ENCODE measurements at regions not wholly inside any gene's neighbourhood (a gene's known extent, or its start where the extent isn't known, plus 50 kb on each side); places are given as distances from the start of the nearest gene placed in this dataset.
"Not testable (repeated sequence)": the region's sequence is repeated elsewhere in the genome, so short reads cannot be mapped to it uniquely, and the experiment has no call there.

DNA sequence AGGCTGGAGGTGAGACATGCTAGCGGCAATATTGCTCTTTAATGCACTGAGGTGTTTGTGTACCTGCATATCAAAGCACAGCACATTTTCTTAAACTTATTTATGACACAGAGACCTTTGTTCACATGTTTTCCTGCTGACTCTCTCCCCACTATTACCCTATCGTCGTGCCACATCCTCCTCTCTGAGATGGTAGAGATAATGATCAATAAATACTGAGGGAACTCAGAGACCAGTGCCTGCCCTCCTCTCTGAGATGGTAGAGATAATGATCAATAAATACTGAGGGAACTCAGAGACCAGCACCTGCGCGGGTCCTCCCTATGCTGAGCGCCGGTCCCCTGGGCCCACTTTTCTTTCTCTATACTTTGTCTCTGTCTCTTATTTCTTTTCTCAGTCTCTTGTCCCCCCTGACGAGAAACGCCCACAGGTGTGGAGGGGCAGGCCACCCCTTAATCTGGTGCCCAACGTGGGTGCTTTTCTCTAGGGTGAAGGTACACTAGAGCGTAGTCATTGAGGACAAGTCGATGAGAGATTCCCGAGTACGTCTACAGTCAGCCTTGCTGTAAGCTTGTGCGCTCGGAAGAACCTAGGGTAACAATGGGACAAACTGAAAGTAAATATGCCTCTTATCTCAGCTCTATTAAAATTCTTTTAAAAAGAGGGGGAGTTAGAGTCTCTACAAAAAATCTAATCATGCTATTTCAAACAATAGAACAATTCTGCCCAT is 157.4 kb downstream of the GPX5 start:
- H3K4me1 ChIP-seq (replicated peaks in 1 of 2); ATAC-seq (replicated peaks in 6 of 8); H3K27ac ChIP-seq; H3K4me3 ChIP-seq: not testable (repeated sequence)
- WGBS, 10 experiments: 59 to 88% (median 73%) methylated on average over 5 to 16 of the region's 16 CpGs
- in situ Hi-C loops (cut with MboI; ENCODE audit: low pct_unique_long_range_greater_than_20kb in 2 of 9, low sequenced_read_pairs in 9 of 9, unreplicated experiment in 9 of 9): loop anchor here in 8 of 9 experiments (10.0 to 25.0 kb wide), 5 partner anchors 196 to 904 kb away; partner anchors contain the start of genes ZNF311 (in 4 of the 8), OR2H2 (in 1 of the 8) and OR2W1 (in 1 of the 8)

DNA sequence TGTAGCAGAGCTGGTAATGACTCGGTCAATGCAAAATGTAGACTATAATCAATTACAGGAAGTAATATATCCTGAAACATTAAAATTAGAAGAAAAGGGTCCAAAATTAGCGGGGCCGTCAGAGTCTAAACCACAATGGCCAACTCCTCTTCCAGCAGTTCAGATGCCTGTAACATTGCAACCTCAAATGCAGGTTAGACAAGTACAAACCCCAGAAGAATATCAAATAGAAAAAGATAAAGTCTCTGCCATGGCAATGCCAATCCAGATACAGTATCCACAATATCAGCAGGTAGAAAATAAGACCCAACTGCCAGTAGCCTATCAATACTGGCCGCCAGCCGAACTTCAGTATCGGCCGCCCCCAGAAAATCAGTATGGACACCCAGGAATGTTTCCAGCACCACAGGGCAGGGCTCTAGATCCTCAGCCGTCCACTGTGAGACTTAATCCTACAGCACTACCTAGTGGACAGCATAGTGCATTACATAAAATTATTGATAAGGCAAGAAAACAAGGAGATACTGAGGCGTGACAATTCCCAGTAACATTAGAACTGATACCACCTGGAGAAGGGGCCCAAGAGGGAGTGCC is 158.4 kb downstream of the GPX5 start:
- ATAC-seq (replicated peaks in 6 of 8): peak; percentile 38 to 89 (median 54)
- Histone ChIP-seq H3K27ac (no peak overlapping the region), H3K4me1 (replicated peaks in 1 of 2) (no peaks in the 10 kb centered on the region), H3K4me3 (peak overlapping the region in 1 of 5 donors; percentile 4)
- 14 to 80% (median 38%) methylated on average over 1 to 8 of the region's 9 CpGs for WGBS, 10 experiments
- in situ Hi-C loops (cut with MboI; ENCODE audit: low pct_unique_long_range_greater_than_20kb in 2 of 9, low sequenced_read_pairs in 9 of 9, unreplicated experiment in 9 of 9): loop anchor here in 8 of 9 experiments (10.0 to 25.0 kb wide), 5 partner anchors 197 to 903 kb away; partner anchors contain the start of genes ZNF311 (in 4 of the 8), OR2H2 (in 1 of the 8) and OR2W1 (in 1 of the 8)

DNA sequence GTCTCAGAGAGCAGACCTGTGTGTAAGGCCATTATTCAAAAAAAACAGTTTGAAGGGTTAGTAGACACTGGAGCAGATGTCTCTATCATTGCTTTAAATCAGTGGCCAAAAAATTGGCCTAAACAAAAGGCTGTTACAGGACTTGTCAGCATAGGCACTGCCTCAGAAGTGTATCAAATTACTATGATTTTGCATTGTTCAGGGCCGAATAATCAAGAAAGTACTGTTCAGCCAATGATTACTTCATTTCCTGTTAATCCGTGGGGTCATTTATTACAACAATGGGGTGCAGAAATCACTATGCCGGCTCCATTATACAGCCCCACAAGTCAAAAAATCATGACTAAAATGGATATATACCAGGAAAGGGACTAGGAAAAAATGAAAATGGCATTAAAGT is 160.3 kb downstream of the GPX5 start:
- WGBS, 10 experiments: 0 to 73% (median 17%) methylated on average over 1 to 3 of the region's 3 CpGs
- H3K4me3 ChIP-seq: not testable (repeated sequence)
- in situ Hi-C loops (cut with MboI; ENCODE audit: low pct_unique_long_range_greater_than_20kb in 2 of 9, low sequenced_read_pairs in 9 of 9, unreplicated experiment in 9 of 9): loop anchor here in 8 of 9 experiments (10.0 to 25.0 kb wide), 5 partner anchors 199 to 901 kb away; partner anchors contain the start of genes ZNF311 (in 4 of the 8), OR2H2 (in 1 of the 8) and OR2W1 (in 1 of the 8)

DNA sequence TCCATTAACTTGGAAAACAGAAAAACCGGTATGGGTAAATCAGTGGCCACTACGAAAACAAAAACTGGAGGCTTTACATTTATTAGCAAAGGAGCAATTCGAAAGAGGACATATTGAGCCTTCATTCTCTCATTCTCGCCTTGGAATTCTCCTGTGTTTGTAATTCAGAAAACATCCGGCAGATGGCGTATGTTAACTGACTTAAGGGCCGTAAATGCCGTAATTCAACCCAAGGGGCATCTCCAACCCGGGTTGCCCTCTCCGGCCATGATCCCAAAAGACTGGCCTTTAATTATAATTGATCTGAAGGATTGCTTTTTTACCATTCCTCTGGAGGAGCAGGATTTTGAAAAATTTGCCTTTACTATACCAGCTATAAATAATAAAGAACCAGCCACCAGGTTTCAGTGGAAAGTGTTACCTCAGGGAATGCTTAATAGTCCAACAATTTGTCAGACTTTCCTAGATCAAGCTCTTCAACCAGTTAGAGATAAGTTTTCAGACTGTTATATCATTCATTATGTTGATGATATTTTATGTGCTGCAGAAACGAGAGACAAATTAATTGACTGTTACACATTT is 160.9 kb downstream of the GPX5 start:
- ATAC-seq (replicated peaks in 6 of 8); H3K4me1 ChIP-seq (replicated peaks in 1 of 2); H3K27ac ChIP-seq; H3K4me3 ChIP-seq: not testable (repeated sequence)
- WGBS, 10 experiments: 0 to 6% (median 0%) methylated on average over 1 to 11 of the region's 11 CpGs
- in situ Hi-C loops (cut with MboI; ENCODE audit: low pct_unique_long_range_greater_than_20kb in 2 of 9, low sequenced_read_pairs in 9 of 9, unreplicated experiment in 9 of 9): loop anchor here in 8 of 9 experiments (10.0 to 25.0 kb wide), 5 partner anchors 199 to 901 kb away; partner anchors contain the start of genes ZNF311 (in 4 of the 8), OR2H2 (in 1 of the 8) and OR2W1 (in 1 of the 8)

More for the DNA sequence above, 160.3 kb downstream of the GPX5 start:
- not testable (repeated sequence) for H3K4me1 ChIP-seq (replicated peaks in 1 of 2); ATAC-seq (replicated peaks in 6 of 8); H3K27ac ChIP-seq

DNA sequence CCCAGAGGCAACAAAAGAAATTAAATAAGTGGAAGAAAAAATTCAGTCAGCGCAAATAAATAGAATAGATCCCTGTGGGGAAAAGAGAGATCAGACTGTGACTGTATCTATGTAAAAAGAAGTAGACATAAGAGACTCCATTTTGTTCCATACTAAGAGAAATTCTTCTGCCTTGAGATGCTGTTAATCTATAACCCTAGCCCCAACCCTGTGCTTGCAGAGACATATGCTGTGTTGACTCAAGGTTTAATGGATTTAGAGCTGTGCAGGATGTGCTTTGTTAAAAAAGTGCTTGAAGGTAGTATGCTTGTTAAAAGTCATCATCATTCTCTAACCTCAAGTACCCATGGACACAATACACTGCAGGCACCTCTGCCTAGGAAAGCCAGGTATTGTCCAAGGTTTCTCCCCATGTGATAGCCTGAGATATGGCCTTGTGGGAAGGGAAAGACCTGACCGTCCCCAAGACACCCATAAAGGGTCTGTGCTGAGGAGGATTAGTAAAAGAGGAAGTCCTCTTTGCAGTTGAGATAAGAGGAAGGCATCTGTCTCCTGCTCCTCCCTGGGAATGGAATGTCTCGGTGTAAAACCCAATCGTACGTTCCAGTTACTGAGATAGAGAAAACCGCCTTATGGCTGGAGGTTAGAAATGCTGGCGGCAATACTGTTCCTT is 161.8 kb downstream of the GPX5 start:
- H3K4me1 ChIP-seq (replicated peaks in 1 of 2); ATAC-seq (replicated peaks in 6 of 8): not testable (repeated sequence)

DNA sequence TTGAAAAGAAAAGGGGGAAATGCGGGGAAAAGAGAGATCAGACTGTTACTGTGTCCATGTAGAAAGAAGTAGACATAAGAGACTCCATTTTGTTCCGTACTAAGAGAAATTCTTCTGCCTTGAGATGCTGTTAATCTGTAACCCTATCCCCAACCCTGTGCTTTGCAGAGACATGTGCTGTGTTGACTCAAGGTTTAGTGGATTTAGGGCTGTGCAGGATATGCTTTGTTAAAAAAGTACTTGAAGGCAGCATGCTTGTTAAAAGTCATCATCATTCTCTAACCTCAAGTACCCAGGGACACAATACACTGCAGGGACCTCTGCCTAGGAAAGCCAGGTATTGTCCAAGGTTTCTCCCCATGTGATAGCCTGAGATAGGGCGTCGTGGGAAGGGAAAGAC is 166.3 kb downstream of the GPX5 start:
- H3K27ac ChIP-seq; H3K4me1 ChIP-seq (replicated peaks in 1 of 2); ATAC-seq (replicated peaks in 6 of 8); H3K4me3 ChIP-seq: not testable (repeated sequence)
- in situ Hi-C loops (cut with MboI; ENCODE audit: low pct_unique_long_range_greater_than_20kb in 2 of 9, low sequenced_read_pairs in 9 of 9, unreplicated experiment in 9 of 9): loop anchor here in 7 of 9 experiments (25.0 kb wide), 4 partner anchors 205 to 895 kb away; partner anchors contain the start of genes ZNF311 (in 4 of the 7), OR2H2 (in 1 of the 7) and OR2W1 (in 1 of the 7)
- WGBS, 10 experiments: 0 to 100% (median 48%) methylated on average over 1 to 3 of the region's 4 CpGs; no CpG with 5 or more reads in 3 of the 10 experiments

More for the DNA sequence above, 161.8 kb downstream of the GPX5 start:
- in situ Hi-C loops (cut with MboI; ENCODE audit: low pct_unique_long_range_greater_than_20kb in 2 of 9, low sequenced_read_pairs in 9 of 9, unreplicated experiment in 9 of 9): loop anchor here in 8 of 9 experiments (10.0 to 25.0 kb wide), 5 partner anchors 200 to 900 kb away; partner anchors contain the start of genes ZNF311 (in 4 of the 8), OR2H2 (in 1 of the 8) and OR2W1 (in 1 of the 8)
- WGBS, 10 experiments: 0 to 100% (median 71%) methylated on average over 1 to 6 of the region's 7 CpGs; no CpG with 5 or more reads in 1 of the 10 experiments
- H3K27ac ChIP-seq, H3K4me3 ChIP-seq: not testable (repeated sequence)

DNA sequence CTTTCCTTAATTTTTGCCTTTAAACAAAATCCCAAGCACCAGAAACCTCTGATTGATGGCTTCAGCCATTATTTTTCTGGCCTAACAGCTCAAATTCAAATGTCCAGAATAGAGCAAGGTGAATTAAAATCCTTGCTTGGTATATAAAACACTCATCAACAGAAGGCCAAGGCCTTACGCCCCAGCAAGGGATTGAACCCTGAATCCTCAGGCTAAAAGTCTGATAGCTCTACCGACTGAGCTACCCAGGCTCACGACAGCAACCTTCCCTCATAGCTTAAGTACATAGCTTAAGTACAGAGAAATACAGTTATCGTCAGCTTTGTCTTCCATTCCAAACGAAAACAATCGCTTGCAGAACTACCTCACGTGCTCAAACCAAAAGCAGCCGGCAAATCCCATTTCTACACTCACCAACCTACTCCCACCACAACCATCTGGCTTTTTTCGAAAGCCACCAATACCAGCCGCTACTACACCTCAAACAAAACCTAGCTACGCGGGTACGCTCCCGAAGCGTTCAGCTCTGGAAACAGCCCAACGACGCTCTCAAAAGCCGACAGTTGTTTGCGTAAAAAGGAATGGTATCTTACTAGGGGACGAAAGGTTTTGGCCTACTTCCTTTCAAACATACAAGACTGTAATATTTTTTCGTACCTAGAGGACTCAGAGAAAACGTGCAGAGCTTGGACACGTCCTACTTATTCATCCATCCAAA is 167.5 kb downstream of the GPX5 start:
- peak in 2 of 8 experiments; percentile 34 to 36 for ATAC-seq (replicated peaks in 6 of 8)
- Histone ChIP-seq H3K4me3 (no peak overlapping the region), H3K27ac (no peak overlapping the region), H3K4me1 (replicated peaks in 1 of 2) (no peaks in the 10 kb centered on the region)
- 5 to 56% (median 25%) methylated on average over 1 to 18 of the region's 23 CpGs; no CpG with 5 or more reads in 1 of the 10 experiments for WGBS, 10 experiments
- in situ Hi-C loops (cut with MboI; ENCODE audit: low pct_unique_long_range_greater_than_20kb in 2 of 9, low sequenced_read_pairs in 9 of 9, unreplicated experiment in 9 of 9): loop anchor here in 7 of 9 experiments (25.0 kb wide), 4 partner anchors 206 to 894 kb away; partner anchors contain the start of genes ZNF311 (in 4 of the 7), OR2H2 (in 1 of the 7) and OR2W1 (in 1 of the 7)

DNA sequence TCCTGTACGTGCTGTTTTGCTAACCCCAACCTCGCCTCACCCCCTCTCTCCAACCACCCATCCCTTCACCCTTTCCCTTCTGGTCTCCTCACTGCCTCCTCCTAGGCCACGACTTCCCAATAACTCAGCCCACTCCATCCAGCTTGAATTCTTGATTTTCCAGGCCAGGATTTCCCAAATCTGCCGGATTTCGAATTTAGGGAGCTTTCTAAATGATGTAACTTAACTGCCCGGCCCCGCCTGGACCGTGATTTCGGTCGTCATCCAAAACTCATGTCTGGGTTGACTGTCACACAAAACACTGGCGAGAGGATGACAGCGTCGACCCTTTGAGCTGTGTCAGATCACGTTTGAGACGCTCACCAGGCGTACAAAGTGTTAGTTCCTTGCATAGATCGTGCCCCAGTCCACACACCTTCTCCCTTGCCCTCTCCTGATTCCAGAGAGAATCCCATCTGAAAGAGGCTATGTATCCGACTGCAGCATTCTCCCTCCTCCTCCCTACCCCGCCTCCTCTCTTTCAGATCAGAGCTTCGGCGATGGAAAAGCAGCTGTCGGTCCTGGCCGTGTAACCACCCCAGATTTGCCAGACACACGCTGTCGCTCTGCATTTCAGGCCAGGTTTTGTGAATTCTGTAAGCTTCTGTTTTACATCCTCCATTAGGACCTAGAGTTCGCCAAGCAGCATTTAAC is 168.2 kb downstream of the GPX5 start:
- 3 to 42% (median 15%) methylated on average over 1 to 24 of the region's 26 CpGs for WGBS, 10 experiments
- H3K27ac ChIP-seq: no peak overlapping the region
- no peak overlapping the region for H3K4me3 ChIP-seq
- in situ Hi-C loops (cut with MboI; ENCODE audit: low pct_unique_long_range_greater_than_20kb in 2 of 9, low sequenced_read_pairs in 9 of 9, unreplicated experiment in 9 of 9): loop anchor here in 7 of 9 experiments (25.0 kb wide), 4 partner anchors 207 to 893 kb away; partner anchors contain the start of genes ZNF311 (in 4 of the 7), OR2H2 (in 1 of the 7) and OR2W1 (in 1 of the 7)
- no peak for ATAC-seq (replicated peaks in 6 of 8)
- H3K4me1 ChIP-seq (replicated peaks in 1 of 2): no peaks in the 10 kb centered on the region

DNA sequence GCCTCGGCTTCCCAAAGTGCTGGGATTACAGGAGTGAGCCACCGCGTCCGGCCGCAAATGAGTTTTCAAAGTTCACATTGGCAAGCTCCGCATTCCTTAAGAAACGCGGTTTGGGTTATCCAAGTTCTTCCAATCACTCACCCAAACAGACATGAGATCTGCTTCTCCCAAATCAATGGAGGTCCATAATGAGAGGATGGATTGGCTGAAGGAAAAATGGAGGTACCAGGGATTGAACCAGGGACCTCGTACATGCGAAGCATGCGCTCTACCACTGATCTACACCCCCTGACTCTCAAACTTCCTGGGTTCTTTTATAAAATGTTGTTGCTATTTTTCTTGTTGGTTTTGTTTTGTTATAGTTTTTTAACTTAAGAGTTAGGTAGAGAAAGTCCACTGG is 170.0 kb downstream of the GPX5 start:
- in situ Hi-C loops (cut with MboI; ENCODE audit: low pct_unique_long_range_greater_than_20kb in 2 of 9, low sequenced_read_pairs in 9 of 9, unreplicated experiment in 9 of 9): loop anchor here in 7 of 9 experiments (25.0 kb wide), 4 partner anchors 208 to 892 kb away; partner anchors contain the start of genes ZNF311 (in 4 of the 7), OR2H2 (in 1 of the 7) and OR2W1 (in 1 of the 7)
- 0 to 93% (median 34%) methylated on average over 1 to 11 of the region's 11 CpGs; no CpG with 5 or more reads in 1 of the 10 experiments for whole genome bisulfite sequencing, 10 experiments
- no peaks in the 10 kb centered on the region for H3K4me1 ChIP-seq (replicated peaks in 1 of 2)
- ATAC-seq (replicated peaks in 6 of 8): peak in 3 of 8 experiments; percentile 65 to 84 (median 69)
- no peak overlapping the region for H3K4me3 ChIP-seq
- no peak overlapping the region for H3K27ac ChIP-seq

DNA sequence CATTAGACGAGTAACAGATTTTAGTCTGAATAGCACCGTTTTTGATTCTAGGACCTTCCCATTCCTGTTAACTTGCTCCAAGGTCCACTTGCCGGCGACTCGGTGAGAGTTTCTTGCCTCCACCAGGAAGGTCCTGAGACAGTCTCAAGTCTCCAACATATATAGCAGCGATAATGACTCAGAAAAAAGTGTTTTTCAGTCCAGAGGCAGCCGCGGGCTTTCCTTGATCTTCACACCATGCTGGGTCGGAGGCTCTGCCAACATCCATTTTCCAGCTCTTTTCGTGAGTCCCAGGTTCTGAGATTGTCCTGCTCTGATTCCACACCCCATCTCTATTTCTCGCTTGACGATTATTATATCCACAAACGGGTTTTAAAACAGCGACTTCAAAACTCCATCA is 170.5 kb downstream of the GPX5 start:
- WGBS, 10 experiments: 3 to 80% (median 38%) methylated on average over 1 to 13 of the region's 14 CpGs; no CpG with 5 or more reads in 2 of the 10 experiments
- ATAC-seq (replicated peaks in 6 of 8): peak in 3 of 8 experiments; percentile 34 to 47 (median 45)
- in situ Hi-C loops (cut with MboI; ENCODE audit: low pct_unique_long_range_greater_than_20kb in 2 of 9, low sequenced_read_pairs in 9 of 9, unreplicated experiment in 9 of 9): loop anchor here in 7 of 9 experiments (25.0 kb wide), 4 partner anchors 209 to 891 kb away; partner anchors contain the start of genes ZNF311 (in 4 of the 7), OR2H2 (in 1 of the 7) and OR2W1 (in 1 of the 7)
- Histone ChIP-seq H3K4me1 (replicated peaks in 1 of 2) (no peaks in the 10 kb centered on the region), H3K4me3 (no peak overlapping the region), H3K27ac (no peak overlapping the region)

DNA sequence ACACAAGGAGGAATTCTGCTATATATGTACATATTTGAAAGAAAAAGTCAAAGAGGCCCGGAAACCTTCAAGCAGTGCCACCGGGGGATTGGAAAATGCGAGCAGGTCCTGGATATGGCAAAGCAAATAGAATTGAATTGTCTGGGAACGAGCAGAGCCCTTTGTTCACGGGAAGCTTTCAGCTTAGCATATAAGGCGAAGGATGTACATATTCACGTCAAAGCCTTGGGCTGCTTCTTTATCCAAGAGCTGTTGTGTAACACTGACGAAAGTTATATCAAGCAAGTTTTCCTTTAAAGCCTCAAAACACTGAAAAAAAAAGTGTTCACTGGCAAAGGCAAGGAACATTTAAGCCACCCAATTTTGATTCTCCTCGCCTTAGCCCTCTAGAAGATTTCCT is 171.0 kb downstream of the GPX5 start:
- in situ Hi-C loops (cut with MboI; ENCODE audit: low pct_unique_long_range_greater_than_20kb in 2 of 9, low sequenced_read_pairs in 9 of 9, unreplicated experiment in 9 of 9): loop anchor here in 7 of 9 experiments (25.0 kb wide), 4 partner anchors 209 to 891 kb away; partner anchors contain the start of genes ZNF311 (in 4 of the 7), OR2H2 (in 1 of the 7) and OR2W1 (in 1 of the 7)
- no peak overlapping the region for H3K4me3 ChIP-seq
- no peak overlapping the region for H3K27ac ChIP-seq
- no peaks in the 10 kb centered on the region for H3K4me1 ChIP-seq (replicated peaks in 1 of 2)
- 6 to 42% (median 19%) methylated on average over 1 to 9 of the region's 9 CpGs; no CpG with 5 or more reads in 1 of the 10 experiments for WGBS, 10 experiments
- peak in 3 of 8 experiments; percentile 26 to 51 (median 27) for ATAC-seq (replicated peaks in 6 of 8)

Data from motor neuron (in vitro differentiated cells).